ENCODE measurements at regions not wholly inside any gene's neighbourhood (a gene's known extent, or its start where the extent isn't known, plus 50 kb on each side); places are given as distances from the start of the nearest gene placed in this dataset.
"Not testable (repeated sequence)": the region's sequence is repeated elsewhere in the genome, so short reads cannot be mapped to it uniquely, and the experiment has no call there.

DNA sequence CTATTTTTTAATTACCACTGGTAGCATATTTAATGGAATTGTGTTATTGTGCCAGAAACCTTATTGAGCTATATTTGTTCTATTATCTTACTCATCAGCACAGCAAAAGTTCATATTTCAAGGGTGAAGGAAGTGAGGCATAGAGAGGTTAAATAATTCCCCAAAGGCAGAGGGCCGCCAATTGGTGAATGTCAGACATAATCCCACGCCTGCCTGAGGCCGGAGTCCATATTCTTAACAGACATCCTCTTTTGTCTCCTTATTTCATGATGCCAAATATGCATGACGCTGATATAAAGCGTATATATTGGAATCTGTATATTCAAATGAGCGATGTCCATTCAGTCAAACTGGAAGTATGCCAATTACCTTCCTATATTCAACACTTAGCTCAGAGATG, 505.0 kb upstream of the SLC35B3 start:
- Mint-ChIP-seq H3K27me3 (ENCODE audit: low read depth) (no peaks in the 10 kb centered on the region), H3K4me3 (no peak overlapping the region), H3K9me3 (no peaks in the 10 kb centered on the region), H3K36me3 (ENCODE audit: low read depth) (no peaks in the 10 kb centered on the region), H3K4me1 (peaks cover 14% of the 10 kb centered on the region), H3K27ac (no peak overlapping the region)
- TF ChIP-seq CTCF (IDR thresholded peaks at IDR 0.05; ENCODE audit: unreplicated experiment in 3 of 3), result no peak

DNA sequence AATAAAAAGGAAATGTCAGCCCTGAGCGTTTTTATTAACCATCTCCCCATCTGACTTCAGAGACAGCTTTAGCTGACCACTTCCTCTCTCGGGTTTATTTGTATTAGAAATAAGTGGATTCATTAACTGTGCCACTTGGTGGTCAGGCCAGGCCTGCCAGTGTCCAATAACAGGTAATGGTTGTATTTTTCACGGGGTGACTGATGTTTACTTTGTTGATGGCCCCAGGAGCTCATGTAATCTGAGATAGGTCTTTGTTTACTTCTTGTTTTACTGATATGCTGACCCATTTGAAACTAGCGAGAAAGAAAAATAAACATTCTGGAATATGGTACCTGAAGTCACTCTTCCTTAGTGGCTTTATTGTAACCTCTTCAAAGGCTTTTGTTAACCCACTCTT, 504.3 kb upstream of the SLC35B3 start:
- no peak for TF ChIP-seq CTCF (IDR thresholded peaks at IDR 0.05; ENCODE audit: unreplicated experiment in 3 of 3)
- H3K36me3 Mint-ChIP-seq (ENCODE audit: low read depth), result no peaks in the 10 kb centered on the region
- peaks cover 14% of the 10 kb centered on the region for H3K4me1 Mint-ChIP-seq

DNA sequence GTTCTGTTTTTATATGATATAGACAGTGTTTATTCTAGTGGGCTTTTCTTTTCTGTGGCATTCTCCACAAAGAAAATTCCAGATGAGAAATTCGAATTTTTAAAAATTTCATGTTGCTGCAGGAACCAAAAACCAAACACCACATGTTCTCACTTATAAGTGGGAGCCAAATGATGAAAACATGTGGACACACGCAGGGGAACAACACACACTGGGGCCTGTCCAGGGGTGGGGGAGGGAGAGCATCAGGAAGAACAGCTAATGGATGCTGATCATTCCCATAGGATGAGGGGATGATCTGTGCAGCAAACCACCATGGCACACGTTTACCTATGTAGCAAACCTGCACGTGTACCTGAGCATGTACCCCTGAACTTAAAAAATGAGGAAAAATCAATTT, 499.0 kb upstream of the SLC35B3 start:
- Mint-ChIP-seq H3K4me3 (no peak overlapping the region), H3K27ac (no peak overlapping the region), H3K27me3 (ENCODE audit: low read depth) (no peaks in the 10 kb centered on the region), H3K9me3 (no peaks in the 10 kb centered on the region), H3K36me3 (ENCODE audit: low read depth) (no peaks in the 10 kb centered on the region), H3K4me1 (no peaks in the 10 kb centered on the region)
- no peak for TF ChIP-seq CTCF (IDR thresholded peaks at IDR 0.05; ENCODE audit: unreplicated experiment in 3 of 3)

More for the DNA sequence above, 504.3 kb upstream of the SLC35B3 start:
- H3K4me3 Mint-ChIP-seq, result no peak overlapping the region
- no peaks in the 10 kb centered on the region for H3K27me3 Mint-ChIP-seq (ENCODE audit: low read depth)
- no peak overlapping the region for H3K27ac Mint-ChIP-seq
- H3K9me3 Mint-ChIP-seq, result no peaks in the 10 kb centered on the region

GRCh38 chr6:8930009-8930408, 494.7 kb upstream of the SLC35B3 start:
- H3K36me3 Mint-ChIP-seq (ENCODE audit: low read depth), result no peaks in the 10 kb centered on the region
- TF ChIP-seq CTCF (IDR thresholded peaks at IDR 0.05; ENCODE audit: unreplicated experiment in 3 of 3), result no peak
- H3K9me3 Mint-ChIP-seq, result no peaks in the 10 kb centered on the region
- no peaks in the 10 kb centered on the region for H3K4me1 Mint-ChIP-seq
- H3K4me3 Mint-ChIP-seq, result no peak overlapping the region
- H3K27ac Mint-ChIP-seq, result no peak overlapping the region
- no peaks in the 10 kb centered on the region for H3K27me3 Mint-ChIP-seq (ENCODE audit: low read depth)

DNA sequence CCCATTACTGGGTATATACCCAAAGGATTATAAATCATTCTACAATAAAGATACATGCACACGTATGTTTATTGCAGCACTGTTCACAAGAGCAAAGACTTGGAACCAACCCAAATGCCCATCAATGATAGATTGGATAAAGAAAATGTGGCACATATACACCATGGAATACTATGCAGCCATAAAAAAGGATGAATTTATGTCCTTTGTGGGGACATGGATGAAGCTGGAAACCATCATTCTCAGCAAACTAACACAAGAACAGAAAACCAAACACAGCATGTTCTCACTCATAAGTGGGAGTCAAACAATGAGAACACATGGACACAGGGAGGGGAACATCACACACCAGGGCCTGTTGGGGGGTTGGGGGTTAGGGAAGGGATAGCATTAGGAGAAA, 484.9 kb upstream of the SLC35B3 start:
- not testable (repeated sequence) for H3K4me1 Mint-ChIP-seq; H3K27ac Mint-ChIP-seq; H3K4me3 Mint-ChIP-seq; H3K9me3 Mint-ChIP-seq; H3K36me3 Mint-ChIP-seq (ENCODE audit: low read depth); H3K27me3 Mint-ChIP-seq (ENCODE audit: low read depth)

DNA sequence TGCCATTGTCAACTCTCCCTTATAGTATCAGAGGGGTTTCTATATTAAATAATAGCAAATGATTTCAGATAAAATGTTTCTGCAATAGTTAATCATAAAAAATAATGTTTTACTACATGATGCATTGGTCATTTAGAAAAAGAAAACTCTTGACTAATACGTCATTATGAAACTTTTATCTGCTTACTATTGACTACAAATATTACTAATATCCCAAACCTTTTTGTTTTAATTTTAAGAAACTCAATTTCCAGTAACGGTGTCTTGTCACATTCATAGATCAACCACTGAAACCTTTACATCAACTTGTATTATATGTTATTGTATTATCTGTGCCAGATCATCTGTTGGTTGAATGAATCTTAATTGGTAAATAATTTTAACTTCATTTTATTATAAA, 482.9 kb upstream of the SLC35B3 start:
- Mint-ChIP-seq H3K27ac (no peak overlapping the region), H3K36me3 (ENCODE audit: low read depth) (peaks cover 2% of the 10 kb centered on the region), H3K27me3 (ENCODE audit: low read depth) (no peaks in the 10 kb centered on the region), H3K4me3 (no peak overlapping the region), H3K9me3 (peaks cover 6% of the 10 kb centered on the region), H3K4me1 (peaks cover 4% of the 10 kb centered on the region)
- TF ChIP-seq CTCF (IDR thresholded peaks at IDR 0.05; ENCODE audit: unreplicated experiment in 3 of 3), result no peak

DNA sequence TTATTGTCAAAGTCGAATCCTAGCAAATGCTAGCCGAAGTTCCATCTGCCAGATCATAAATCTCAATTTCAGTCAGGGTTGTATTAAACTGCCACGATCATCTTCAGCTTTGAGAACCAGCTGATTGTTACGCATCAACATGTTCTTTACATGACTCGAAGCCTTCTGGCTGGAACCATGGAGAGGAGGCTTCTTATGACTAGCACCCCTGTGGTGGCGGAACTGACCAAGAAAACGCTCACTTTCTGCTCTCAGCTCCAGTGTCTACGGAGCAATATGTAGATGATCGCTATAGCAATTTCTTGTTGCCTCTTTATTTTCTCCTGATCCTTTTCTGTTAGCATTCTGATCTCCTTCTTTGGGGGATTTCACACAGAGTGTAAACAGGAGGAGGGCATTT, 479.4 kb upstream of the SLC35B3 start:
- no peak for TF ChIP-seq CTCF (IDR thresholded peaks at IDR 0.05; ENCODE audit: unreplicated experiment in 3 of 3)
- Mint-ChIP-seq H3K36me3 (ENCODE audit: low read depth) (peaks cover 6% of the 10 kb centered on the region), H3K27ac (no peak overlapping the region), H3K4me3 (no peak overlapping the region), H3K27me3 (ENCODE audit: low read depth) (no peaks in the 10 kb centered on the region), H3K4me1 (peaks cover 4% of the 10 kb centered on the region), H3K9me3 (peaks cover 21% of the 10 kb centered on the region)

All from nephron (organoid).